Neural progenitor cell (in vitro differentiated cells): ENCODE measurements at regions not wholly inside any gene's neighbourhood (a gene's known extent, or its start where the extent isn't known, plus 50 kb on each side); places are given as distances from the start of the nearest gene placed in this dataset.

Experiments used
- DNase-seq: peaks from one replicate; pipeline ENCODE4 v3.0.0-alpha.2; 2016; ENCODE audit warnings: low spot score
- H2AFZ ChIP-seq: fragments of 200-600 bp; sonication (generic); replicated peaks from 2 replicates; pipeline ENCODE4 v1.6.1; 2016; ENCODE audit warnings: antibody characterized with exemption
- H3F3A ChIP-seq: fragments of 200-600 bp; sonication (generic); 2 replicates; pipeline ENCODE4 v1.6.1; 2016; ENCODE audit warnings: antibody characterized with exemption, low read depth
- H3K27ac ChIP-seq: fragments of 200-600 bp; sonication (generic); 2 replicates; pipeline ENCODE4 v1.5.1; 2016; ENCODE audit warnings: mild to moderate bottlenecking
- H3K27me3 ChIP-seq: fragments of 200-600 bp; sonication (generic); 2 replicates; pipeline ENCODE4 v1.6.1; 2016; ENCODE audit warnings: mild to moderate bottlenecking, moderate library complexity
- H3K36me3 ChIP-seq: fragments of 200-600 bp; sonication (generic); 2 replicates; pipeline ENCODE4 v1.5.1; 2016
- H3K4me1 ChIP-seq: fragments of 200-600 bp; sonication (generic); 2 replicates; pipeline ENCODE4 v1.6.1; 2016; ENCODE audit warnings: mixed run types
- H3K4me2 ChIP-seq: fragments of 200-600 bp; sonication (generic); 2 replicates; pipeline ENCODE4 v1.6.1; 2016
- H3K4me3 ChIP-seq: fragments of 200-600 bp; sonication (generic); 2 replicates; pipeline ENCODE4 v1.5.1; 2016
- H3K79me2 ChIP-seq: fragments of 200-600 bp; sonication (generic); 2 replicates; pipeline ENCODE4 v1.6.1; 2016; ENCODE audit warnings: low read depth
- H3K9ac ChIP-seq: fragments of 200-600 bp; sonication (generic); 2 replicates; pipeline ENCODE4 v1.6.1; 2016
- H3K9me3 ChIP-seq: fragments of 200-600 bp; sonication (generic); 2 replicates; pipeline ENCODE4 v1.5.1; 2016; ENCODE audit warnings: low read depth
- H4K20me1 ChIP-seq: fragments of 200-600 bp; sonication (generic); 2 replicates; pipeline ENCODE4 v1.6.1; 2016; ENCODE audit warnings: low read depth
- H3K27ac Mint-ChIP-seq: 3 replicates; pipeline ENCODE4 v1.8.0; 2021; ENCODE audit warnings: mixed read lengths
- H3K27me3 Mint-ChIP-seq: 2 replicates; pipeline ENCODE4 v1.8.0; 2022; ENCODE audit warnings: low read depth, mild to moderate bottlenecking, inconsistent platforms, moderate library complexity, mixed read lengths; ENCODE audit not compliant: insufficient read depth
- H3K36me3 Mint-ChIP-seq: 3 replicates; pipeline ENCODE4 v1.8.0; 2021; ENCODE audit warnings: mixed read lengths
- H3K4me1 Mint-ChIP-seq: 3 replicates; pipeline ENCODE4 v1.8.0; 2021; ENCODE audit warnings: mixed read lengths
- H3K4me3 Mint-ChIP-seq: 3 replicates; pipeline ENCODE4 v1.8.0; 2021; ENCODE audit warnings: mild to moderate bottlenecking, moderate library complexity, mixed read lengths
- H3K9me3 Mint-ChIP-seq: 3 replicates; pipeline ENCODE4 v1.8.0; 2020; ENCODE audit warnings: mixed read lengths
- CTCF ChIP-seq: fragments of 200-600 bp; sonication (generic); IDR thresholded peaks from 2 replicates; pipeline ENCODE4 v1.5.1; 2017; ENCODE audit warnings: antibody characterized with exemption, mild to moderate bottlenecking
- EZH2 ChIP-seq: fragments of 200-600 bp; sonication (generic); IDR thresholded peaks from 2 replicates; pipeline ENCODE4 v1.6.1; 2017; ENCODE audit warnings: antibody characterized with exemption, mild to moderate bottlenecking, moderate library complexity
- EZH2phosphoT487 ChIP-seq: fragments of 200-600 bp; sonication (generic); IDR thresholded peaks from 2 replicates; pipeline ENCODE4 v1.6.1; 2017; ENCODE audit warnings: antibody characterized with exemption

- no peaks in the 10 kb centered on the region for H3K36me3 Mint-ChIP-seq
- H3K9me3 Mint-ChIP-seq, result no peaks in the 10 kb centered on the region
- H3K27me3 Mint-ChIP-seq, result no peaks in the 10 kb centered on the region
- no peaks in the 10 kb centered on the region for H3F3A ChIP-seq
- H3K27me3 ChIP-seq, result no peaks in the 10 kb centered on the region
- no peaks in the 10 kb centered on the region for H4K20me1 ChIP-seq
- peaks cover 4% of the 10 kb centered on the region for H3K36me3 ChIP-seq
- no peaks in the 10 kb centered on the region for H3K4me1 Mint-ChIP-seq
- no peak overlapping the region for H3K4me2 ChIP-seq
- no peak overlapping the region for H3K4me3 Mint-ChIP-seq
- H3K9ac ChIP-seq, result no peak overlapping the region
- H3K27ac ChIP-seq, result no peak overlapping the region
- no peaks in the 10 kb centered on the region for H3K9me3 ChIP-seq
- H3K4me1 ChIP-seq, result no peaks in the 10 kb centered on the region
- no peak overlapping the region for H3K4me3 ChIP-seq
- DNase-seq, result no peak
- H3K79me2 ChIP-seq, result no peaks in the 10 kb centered on the region
- no peak for TF ChIP-seq EZH2phosphoT487
- TF ChIP-seq CTCF, result no peak
- no peak for TF ChIP-seq EZH2
- H2AFZ ChIP-seq, result no peak overlapping the region
- H3K27ac Mint-ChIP-seq, result no peak overlapping the region
Measured at GRCh38 chr14:27085500-27085899, 487.7 kb upstream of the NOVA1 start.

GRCh38 chr14:27090716-27091115 is 492.9 kb upstream of the NOVA1 start:
- Histone ChIP-seq H3K4me2 (no peak overlapping the region), H3K4me3 (no peak overlapping the region), H3K27ac (no peak overlapping the region), H4K20me1 (no peaks in the 10 kb centered on the region), H3K27me3 (no peaks in the 10 kb centered on the region), H3K79me2 (no peaks in the 10 kb centered on the region), H3K36me3 (peaks cover 4% of the 10 kb centered on the region), H3K9ac (no peak overlapping the region), H3F3A (no peaks in the 10 kb centered on the region), H3K9me3 (no peaks in the 10 kb centered on the region), H3K4me1 (no peaks in the 10 kb centered on the region), H2AFZ (no peak overlapping the region)
- no peak overlapping the region for H3K4me3 Mint-ChIP-seq
- DNase-seq, result no peak
- TF ChIP-seq EZH2phosphoT487, result no peak
- TF ChIP-seq CTCF, result no peak
- TF ChIP-seq EZH2, result no peak
- peaks cover 2% of the 10 kb centered on the region for H3K27me3 Mint-ChIP-seq
- H3K27ac Mint-ChIP-seq, result no peak overlapping the region
- no peaks in the 10 kb centered on the region for H3K9me3 Mint-ChIP-seq
- no peaks in the 10 kb centered on the region for H3K36me3 Mint-ChIP-seq
- no peaks in the 10 kb centered on the region for H3K4me1 Mint-ChIP-seq

GRCh38 chr14:27091973-27092372 is 494.1 kb upstream of the NOVA1 start:
- TF ChIP-seq CTCF (no peak), EZH2phosphoT487 (no peak), EZH2 (no peak)
- no peak overlapping the region for H3K4me3 Mint-ChIP-seq

More at GRCh38 chr14:27091973-27092372, 494.1 kb upstream of the NOVA1 start:
- Histone ChIP-seq H2AFZ (no peak overlapping the region), H3K4me1 (no peaks in the 10 kb centered on the region), H3K4me2 (no peak overlapping the region), H4K20me1 (no peaks in the 10 kb centered on the region), H3F3A (no peaks in the 10 kb centered on the region), H3K27me3 (no peaks in the 10 kb centered on the region), H3K36me3 (no peaks in the 10 kb centered on the region), H3K4me3 (no peak overlapping the region), H3K9me3 (no peaks in the 10 kb centered on the region), H3K27ac (no peak overlapping the region), H3K79me2 (no peaks in the 10 kb centered on the region), H3K9ac (no peak overlapping the region)
- Mint-ChIP-seq H3K27me3 (peaks cover 2% of the 10 kb centered on the region), H3K9me3 (no peaks in the 10 kb centered on the region), H3K36me3 (no peaks in the 10 kb centered on the region), H3K27ac (no peak overlapping the region), H3K4me1 (no peaks in the 10 kb centered on the region)
- DNase-seq, result no peak
